ENCODE measurements at regions not wholly inside any gene's neighbourhood (a gene's known extent, or its start where the extent isn't known, plus 50 kb on each side); places are given as distances from the start of the nearest gene placed in this dataset.

DNA sequence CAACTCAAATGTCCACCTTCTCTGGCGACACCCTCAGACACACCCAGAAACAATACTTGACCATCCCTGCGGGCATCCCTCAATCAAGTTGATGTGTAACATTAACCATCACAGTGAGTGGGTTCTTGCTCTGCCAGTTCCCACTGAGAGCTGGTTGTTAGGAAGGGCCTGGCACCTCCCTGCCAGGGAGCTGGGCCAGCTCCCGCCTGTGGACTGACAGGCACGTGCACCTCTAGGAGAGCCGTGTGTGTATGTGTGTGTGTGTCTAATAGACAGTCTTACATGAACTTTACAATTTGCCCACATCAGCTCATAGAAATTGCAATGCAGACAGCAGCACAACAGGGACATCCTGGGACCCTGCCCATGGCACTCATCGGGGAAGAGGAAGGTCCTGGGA, 298.7 kb downstream of the SHANK2 start:
- TF ChIP-seq ZFX (IDR thresholded peaks at IDR 0.05; ENCODE audit: borderline replicate concordance): no peak
- TF ChIP-seq, protein P1, sequence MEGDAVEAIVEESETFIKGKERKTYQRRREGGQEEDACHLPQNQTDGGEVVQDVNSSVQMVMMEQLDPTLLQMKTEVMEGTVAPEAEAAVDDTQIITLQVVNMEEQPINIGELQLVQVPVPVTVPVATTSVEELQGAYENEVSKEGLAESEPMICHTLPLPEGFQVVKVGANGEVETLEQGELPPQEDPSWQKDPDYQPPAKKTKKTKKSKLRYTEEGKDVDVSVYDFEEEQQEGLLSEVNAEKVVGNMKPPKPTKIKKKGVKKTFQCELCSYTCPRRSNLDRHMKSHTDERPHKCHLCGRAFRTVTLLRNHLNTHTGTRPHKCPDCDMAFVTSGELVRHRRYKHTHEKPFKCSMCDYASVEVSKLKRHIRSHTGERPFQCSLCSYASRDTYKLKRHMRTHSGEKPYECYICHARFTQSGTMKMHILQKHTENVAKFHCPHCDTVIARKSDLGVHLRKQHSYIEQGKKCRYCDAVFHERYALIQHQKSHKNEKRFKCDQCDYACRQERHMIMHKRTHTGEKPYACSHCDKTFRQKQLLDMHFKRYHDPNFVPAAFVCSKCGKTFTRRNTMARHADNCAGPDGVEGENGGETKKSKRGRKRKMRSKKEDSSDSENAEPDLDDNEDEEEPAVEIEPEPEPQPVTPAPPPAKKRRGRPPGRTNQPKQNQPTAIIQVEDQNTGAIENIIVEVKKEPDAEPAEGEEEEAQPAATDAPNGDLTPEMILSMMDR (IDR thresholded peaks at IDR 0.05): no peak
- H3K27ac ChIP-seq: no peak overlapping the region

DNA sequence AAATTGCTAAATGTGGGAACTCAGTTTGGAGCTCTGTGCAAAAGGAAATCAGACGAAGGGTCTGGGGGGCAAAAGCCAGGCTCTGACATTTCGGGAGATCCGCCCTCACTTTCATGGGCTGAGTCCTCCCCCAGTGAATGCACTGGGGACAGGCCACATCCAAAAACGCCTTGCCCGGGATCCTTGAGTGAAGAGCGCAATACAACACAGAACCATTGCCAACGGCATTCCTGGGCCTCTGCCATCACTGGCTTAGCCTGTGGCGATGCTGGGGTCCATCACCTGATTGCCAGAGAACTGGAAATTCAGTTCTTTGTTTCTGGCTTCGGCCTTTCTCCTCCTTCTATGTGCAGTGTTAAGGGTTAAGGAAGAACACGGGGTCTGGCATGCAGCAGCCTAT, 297.9 kb downstream of the SHANK2 start:
- no peak overlapping the region for H3K27ac ChIP-seq
- TF ChIP-seq, protein P1 (IDR thresholded peaks at IDR 0.05): no peak
- TF ChIP-seq ZFX (IDR thresholded peaks at IDR 0.05; ENCODE audit: borderline replicate concordance): no peak
